ENCODE measurements at regions not wholly inside any gene's neighbourhood (a gene's known extent, or its start where the extent isn't known, plus 50 kb on each side); places are given as distances from the start of the nearest gene placed in this dataset.

- H2BK20ac ChIP-seq (ENCODE audit: low read depth, low read length): no peak overlapping the region
- no peak overlapping the region for H3K18ac ChIP-seq (ENCODE audit: low read depth, low read length)
- no peak overlapping the region for H2AK9ac ChIP-seq (replicated peaks; ENCODE audit: low read depth, low read length, poor library complexity)
- no peak overlapping the region for H2AFZ ChIP-seq (replicated peaks; ENCODE audit: low read length, poor library complexity)
- no peaks in the 10 kb centered on the region for H3K9me1 ChIP-seq (ENCODE audit: insufficient read depth, low read length)
- DNase-seq (no peak), ATAC-seq (ENCODE audit: low read depth) (no peak)
- no peak overlapping the region for H3K23ac ChIP-seq (ENCODE audit: low read depth, low read length)
- H2BK5ac ChIP-seq (ENCODE audit: low read depth, low read length, poor library complexity, severe bottlenecking): no peak overlapping the region
- H3K4me3 ChIP-seq (ENCODE audit: insufficient read depth, low read depth, low read length): no peak overlapping the region
- ChIA-PET POLR2A (ENCODE audit: unreplicated experiment) (no interaction called here), CTCF (no interaction called here)
- no peak overlapping the region for H4K5ac ChIP-seq (ENCODE audit: low read depth, low read length)
- no TSS peak for BruUV-seq (replicated peaks)
- TF ChIP-seq POLR2A (IDR thresholded peaks at IDR 0.05; ENCODE audit: low read depth, low read length) (no peak), FOS (IDR thresholded peaks at IDR 0.05; ENCODE audit: low read depth, low read length) (no peak), ELK1 (IDR thresholded peaks at IDR 0.05; ENCODE audit: borderline replicate concordance, low read depth, low read length) (no peak), CHD1 (IDR thresholded peaks at IDR 0.05; ENCODE audit: low read depth, low read length) (no peak)
- no peak overlapping the region for H4K8ac ChIP-seq (ENCODE audit: low read depth in 2 of 2, low read length in 2 of 2)
- no peak overlapping the region for H3K4me2 ChIP-seq (ENCODE audit: low read depth, low read length)
- in situ Hi-C loops (cut with MboI; ENCODE audit: low sequenced_read_pairs): no loop called here
- H3K79me1 ChIP-seq (ENCODE audit: low read depth in 1 of 2, low read length in 2 of 2): no peaks in the 10 kb centered on the region
- H3K36me3 ChIP-seq (ENCODE audit: control insufficient read depth, insufficient read depth, low read length): no peaks in the 10 kb centered on the region
- no peak overlapping the region for H3K27ac ChIP-seq (ENCODE audit: insufficient read depth, low read length)
- intact Hi-C loops (cut with micrococcal nuclease): no loop called here
- peaks cover 3% of the 10 kb centered on the region; the same call in 1 of the 2 replicates for H3K4me1 ChIP-seq (ENCODE audit: control insufficient read depth, insufficient read depth, low read length)
- WGBS, 2 experiments (ENCODE audit: extremely low coverage in 2 of 2, insufficient read length in 1 of 2): no CpG with 5 or more reads among the region's 5 CpGs
- H2BK120ac ChIP-seq (ENCODE audit: low read depth, low read length): no peak overlapping the region
- H3K4ac ChIP-seq (ENCODE audit: low read depth, low read length): no peak overlapping the region
- no peak overlapping the region for H2AK5ac ChIP-seq (ENCODE audit: low read depth, low read length)
- no peaks in the 10 kb centered on the region for H4K20me1 ChIP-seq (ENCODE audit: insufficient read depth, low read length)
- H2BK15ac ChIP-seq (ENCODE audit: low read depth, low read length): no peak overlapping the region
- H3K14ac ChIP-seq (replicated peaks; ENCODE audit: low read depth, low read length): no peak overlapping the region
- H3K9me3 ChIP-seq (ENCODE audit: control insufficient read depth, insufficient read depth, low read length): peaks cover 6% of the 10 kb centered on the region
- H3K27me3 ChIP-seq (ENCODE audit: control insufficient read depth, insufficient read depth, low read length): peaks cover 13% of the 10 kb centered on the region
- no peak overlapping the region for H4K91ac ChIP-seq (ENCODE audit: insufficient read depth, low read depth, low read length)
- no peak overlapping the region for H3K9ac ChIP-seq (ENCODE audit: low read depth, low read length)
- dilution Hi-C loops (cut with HindIII; ENCODE audit: low sequenced_read_pairs, unreplicated experiment): no loop called here
- no peak overlapping the region for H3K56ac ChIP-seq (ENCODE audit: extremely low read depth, insufficient read depth, low read length)
Observed at GRCh38 chr2:134035605-134036370, 218.1 kb upstream of the MGAT5 start.
